ENCODE measurements at regions not wholly inside any gene's neighbourhood (a gene's known extent, or its start where the extent isn't known, plus 50 kb on each side); places are given as distances from the start of the nearest gene placed in this dataset.
"Not testable (repeated sequence)": the region's sequence is repeated elsewhere in the genome, so short reads cannot be mapped to it uniquely, and the experiment has no call there.

DNA sequence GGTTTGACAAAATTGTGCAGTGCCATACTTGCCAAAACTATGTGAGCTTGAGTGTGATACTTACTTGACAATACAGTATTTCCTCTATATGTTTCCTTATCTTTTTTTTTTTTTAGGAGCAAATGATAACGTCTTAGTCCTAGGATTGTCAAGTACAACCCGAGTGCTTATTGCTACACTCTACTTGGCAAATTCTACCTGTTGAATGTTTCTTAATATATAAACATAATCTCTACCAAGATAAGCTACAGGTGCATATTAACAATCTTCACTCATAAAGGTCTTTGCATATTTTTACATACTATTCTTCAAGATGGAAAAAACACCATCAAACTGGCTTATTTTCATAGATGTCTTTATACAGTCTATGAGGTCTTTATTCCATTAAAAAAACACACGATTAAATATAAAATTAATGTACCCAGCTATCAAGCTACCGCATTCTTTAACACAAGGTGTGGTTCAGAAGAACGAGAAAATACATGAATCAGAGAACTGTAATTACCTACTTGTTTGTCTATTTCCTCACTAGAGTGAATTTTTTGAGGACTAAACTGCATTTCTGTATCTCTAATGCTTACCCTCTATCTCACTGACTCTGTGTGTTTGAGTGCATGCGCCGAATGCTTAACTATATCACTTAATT is 76.1 kb upstream of the PDSS1 start:
- DNase-seq (ENCODE audit: low read depth), result no peak

DNA sequence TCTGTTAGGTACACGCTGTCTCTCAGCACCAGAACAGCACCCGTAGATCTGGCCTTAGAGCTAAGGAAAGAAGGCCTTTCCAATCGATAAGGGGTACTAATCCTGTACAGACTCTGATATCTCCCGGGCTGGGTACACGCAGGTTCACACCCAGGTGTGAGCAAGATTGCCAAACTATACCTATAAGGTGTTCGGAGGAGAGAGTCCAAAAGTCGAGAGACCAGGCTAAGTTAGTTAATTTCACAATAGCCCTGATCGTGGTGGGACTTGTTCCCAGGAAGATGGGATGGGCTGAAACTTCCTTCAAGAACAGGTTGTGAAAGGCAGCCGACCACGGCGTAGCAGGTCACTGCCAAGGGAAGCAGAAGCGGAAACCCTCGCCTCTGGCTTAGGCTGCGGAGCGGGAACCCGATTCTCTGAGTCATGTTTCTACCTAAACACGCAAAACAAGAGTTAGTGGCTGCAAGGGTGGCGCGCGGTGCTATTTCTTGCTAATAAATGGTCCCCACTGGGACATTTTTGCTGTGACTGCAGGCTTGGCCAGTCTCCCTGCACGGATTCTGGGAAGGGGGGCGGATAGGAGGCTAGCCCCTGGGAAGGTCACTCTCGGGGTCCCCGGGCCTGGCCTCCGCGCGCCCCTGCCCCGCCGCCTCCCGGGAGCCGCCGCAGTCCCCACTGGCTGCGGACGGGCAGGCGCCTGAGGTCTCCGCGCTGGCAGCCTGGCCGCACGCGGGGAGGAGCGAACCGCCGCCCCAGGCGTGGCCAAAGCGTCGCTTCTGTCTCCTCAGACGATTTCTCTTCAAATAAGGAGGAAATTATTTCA is 75.4 kb upstream of the PDSS1 start:
- DNase-seq (ENCODE audit: low read depth), result no peak

DNA sequence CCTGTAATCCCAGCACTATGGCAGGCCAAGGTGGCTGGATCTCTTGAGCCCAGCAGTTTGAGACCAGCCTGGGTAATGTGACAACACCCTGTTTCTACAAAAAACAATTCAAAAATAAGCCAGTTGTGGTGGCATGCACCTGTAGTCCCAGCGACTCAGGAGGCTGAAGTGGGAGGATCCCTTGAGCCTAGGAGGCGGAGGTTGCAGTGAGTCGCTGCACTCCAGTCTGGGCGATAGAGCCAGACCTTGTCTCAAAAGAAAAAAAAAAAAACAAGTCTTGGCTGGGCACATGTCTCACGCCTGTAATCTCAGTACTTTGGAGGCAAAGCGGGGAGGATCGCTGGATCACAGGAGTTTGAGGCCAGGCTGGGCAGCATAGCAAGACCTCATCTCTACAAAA is 74.6 kb upstream of the PDSS1 start:
- no peak for DNase-seq (ENCODE audit: low read depth)

DNA sequence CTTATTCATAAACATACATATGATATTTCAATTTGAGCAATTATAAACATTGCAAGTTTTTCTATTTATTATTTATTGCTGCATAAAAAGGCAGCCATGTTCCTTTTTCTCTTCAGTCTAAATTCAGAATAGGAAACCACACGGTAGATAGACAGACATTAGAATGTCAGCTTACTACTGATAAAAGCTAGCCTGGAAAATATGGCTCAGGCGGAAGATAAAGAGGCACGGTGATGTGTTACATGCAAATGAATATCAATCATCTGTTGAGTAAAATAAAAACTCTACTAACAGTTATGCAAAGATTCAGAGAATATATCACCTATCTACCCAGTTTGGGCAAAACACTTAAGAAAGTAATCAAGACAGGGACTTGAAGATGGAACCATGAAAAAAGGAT is 73.5 kb upstream of the PDSS1 start:
- no peak for DNase-seq (ENCODE audit: low read depth)

DNA sequence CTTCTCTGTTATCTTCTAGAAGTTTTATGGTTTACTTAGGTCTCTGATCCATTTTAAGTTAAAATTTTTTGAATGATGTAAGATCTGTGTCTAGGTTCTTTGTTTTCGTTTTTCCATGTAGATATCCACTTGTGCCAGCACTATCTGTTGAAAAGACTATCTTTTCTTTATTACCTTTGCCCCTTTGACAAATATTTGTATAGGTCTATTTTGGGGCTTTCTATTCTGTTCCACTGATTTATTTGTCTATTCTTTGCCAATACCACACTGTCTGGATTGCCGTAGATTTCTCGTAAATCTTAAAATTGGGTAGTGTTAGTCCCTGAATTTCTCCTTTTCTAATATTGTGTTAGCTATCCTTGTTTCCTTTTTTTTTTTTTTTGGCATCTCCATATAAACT is 71.4 kb upstream of the PDSS1 start:
- DNase-seq (ENCODE audit: low read depth), result no peak

DNA sequence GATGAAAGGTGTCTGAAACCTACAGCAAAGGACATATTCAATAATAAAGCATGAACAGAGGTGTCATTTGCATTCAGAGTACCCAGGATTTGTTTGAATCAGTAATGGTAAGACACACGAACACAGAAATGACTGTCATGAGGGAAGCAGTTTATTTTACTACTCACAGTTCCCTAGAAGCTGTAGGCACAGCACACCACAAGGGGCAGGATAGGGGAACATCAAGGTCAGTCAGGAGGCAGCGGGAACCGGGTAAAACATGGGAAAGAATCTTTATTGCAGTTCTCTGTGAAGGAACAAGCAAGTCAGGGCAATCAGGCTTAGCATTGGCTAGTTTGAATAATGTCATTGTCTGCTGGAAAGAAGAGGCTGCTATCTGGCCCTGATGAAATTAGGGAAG is 70.2 kb upstream of the PDSS1 start:
- DNase-seq (ENCODE audit: low read depth), result peak; percentile 4

DNA sequence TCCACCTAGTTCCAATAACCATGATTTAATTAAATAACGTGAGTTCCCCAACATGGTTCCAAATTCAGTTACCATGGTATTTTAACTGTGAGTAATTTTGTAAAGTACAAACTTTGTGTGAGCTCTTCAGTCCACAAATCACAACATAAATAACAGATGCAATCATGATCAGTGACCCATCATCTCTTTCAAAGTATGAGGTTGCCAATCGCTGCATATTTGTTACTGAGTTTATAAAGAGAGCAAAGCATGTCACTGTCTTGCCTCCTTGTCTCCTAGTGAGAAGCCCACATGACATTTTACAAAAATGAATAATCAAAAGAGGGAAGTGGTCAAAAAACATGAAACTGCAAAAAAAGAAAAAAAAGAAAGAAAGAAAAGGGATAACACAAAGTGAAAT is 69.1 kb upstream of the PDSS1 start:
- DNase-seq (ENCODE audit: low read depth), result no peak

DNA sequence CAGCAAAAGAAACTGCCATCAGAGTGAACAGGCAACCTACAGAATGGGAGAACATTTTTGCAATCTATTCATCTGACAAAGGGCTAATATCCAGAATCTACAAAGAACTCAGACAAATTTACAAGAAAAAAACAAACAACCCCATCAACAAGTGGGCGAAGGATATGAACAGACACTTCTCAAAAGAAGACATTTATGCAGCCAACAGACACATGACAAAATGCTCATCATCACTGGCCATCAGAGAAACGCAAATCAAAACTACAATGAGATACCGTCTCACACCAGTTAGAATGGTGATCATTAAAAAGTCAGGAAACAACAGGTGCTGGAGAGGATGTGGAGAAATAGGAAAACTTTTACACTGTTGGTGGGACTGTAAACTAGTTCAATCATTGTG is 65.3 kb upstream of the PDSS1 start:
- DNase-seq (ENCODE audit: low read depth), result not testable (repeated sequence)

DNA sequence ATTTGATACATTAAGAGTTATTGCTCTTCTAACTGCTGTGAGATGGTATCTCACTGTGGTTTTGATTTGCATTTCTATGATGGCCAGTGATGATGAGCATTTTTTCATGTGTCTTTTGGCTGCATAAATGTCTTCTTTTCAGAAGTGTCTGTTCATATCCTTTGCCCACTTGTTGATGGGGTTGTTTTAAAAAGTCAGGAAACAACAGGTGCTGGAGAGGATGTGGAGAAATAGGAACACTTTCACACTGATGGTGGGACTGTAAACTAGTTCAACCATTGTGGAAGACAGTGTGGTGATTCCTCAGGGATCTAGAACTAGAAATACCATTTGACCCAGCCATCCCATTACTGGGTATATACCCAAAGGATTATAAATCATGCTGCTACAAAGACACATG is 63.4 kb upstream of the PDSS1 start:
- not testable (repeated sequence) for DNase-seq (ENCODE audit: low read depth)

DNA sequence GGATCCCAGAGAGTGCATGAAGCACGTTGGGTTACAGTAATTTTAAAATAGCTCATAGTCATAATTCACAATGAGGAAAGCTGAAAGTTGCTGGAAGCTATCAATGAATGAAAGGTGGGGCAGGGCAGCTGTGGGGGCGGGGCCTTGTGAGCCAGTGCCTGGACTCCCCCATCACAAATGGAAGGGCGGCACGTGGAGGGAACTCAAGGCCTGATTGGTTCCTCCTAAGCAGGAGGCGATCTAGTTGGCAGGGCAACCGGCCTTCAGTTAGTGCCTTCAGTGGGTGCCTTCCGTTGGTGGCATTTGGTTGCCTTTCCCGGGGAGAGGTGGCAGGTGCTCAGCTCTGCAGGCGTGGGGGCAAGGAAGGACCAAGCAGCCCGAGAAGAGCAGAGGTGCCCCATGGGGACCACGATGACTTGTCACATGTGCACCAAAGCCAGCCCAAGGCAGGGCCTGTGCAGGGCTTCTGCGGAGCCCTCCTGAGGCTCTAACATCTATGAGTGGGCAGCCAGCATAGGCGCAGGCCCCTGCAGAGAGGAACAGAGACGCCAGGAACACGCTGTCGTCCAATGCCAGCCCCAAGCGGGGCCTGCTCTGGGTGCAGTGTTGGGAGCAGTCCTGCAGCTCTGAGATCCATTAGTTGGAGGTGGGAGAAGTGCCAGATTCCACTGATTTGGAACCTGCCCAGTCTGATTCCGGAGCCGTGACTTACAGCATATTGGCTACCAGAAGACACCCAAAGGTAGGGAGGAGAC is 59.8 kb upstream of the PDSS1 start:
- DNase-seq (ENCODE audit: low read depth), result no peak

DNA sequence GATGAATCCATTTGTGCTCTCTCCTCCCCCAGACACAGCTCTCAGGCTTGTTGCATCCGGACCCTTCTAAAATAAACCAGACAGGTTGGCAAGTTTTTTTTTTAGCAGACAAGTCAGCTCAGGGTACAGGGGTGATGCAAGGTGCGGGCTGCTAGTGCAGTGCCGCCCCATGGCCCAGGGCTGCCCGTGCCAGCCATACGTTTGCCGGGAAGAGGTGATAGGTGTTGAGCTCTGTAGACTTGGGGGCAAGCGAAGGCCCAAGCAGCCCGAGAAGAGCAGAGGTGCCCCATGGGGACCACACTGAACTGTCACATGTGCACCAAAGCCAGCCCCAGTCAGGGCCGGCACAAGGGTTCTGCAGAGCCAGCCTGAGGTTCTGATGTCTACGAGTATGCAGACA is 57.1 kb upstream of the PDSS1 start:
- DNase-seq (ENCODE audit: low read depth), result no peak

DNA sequence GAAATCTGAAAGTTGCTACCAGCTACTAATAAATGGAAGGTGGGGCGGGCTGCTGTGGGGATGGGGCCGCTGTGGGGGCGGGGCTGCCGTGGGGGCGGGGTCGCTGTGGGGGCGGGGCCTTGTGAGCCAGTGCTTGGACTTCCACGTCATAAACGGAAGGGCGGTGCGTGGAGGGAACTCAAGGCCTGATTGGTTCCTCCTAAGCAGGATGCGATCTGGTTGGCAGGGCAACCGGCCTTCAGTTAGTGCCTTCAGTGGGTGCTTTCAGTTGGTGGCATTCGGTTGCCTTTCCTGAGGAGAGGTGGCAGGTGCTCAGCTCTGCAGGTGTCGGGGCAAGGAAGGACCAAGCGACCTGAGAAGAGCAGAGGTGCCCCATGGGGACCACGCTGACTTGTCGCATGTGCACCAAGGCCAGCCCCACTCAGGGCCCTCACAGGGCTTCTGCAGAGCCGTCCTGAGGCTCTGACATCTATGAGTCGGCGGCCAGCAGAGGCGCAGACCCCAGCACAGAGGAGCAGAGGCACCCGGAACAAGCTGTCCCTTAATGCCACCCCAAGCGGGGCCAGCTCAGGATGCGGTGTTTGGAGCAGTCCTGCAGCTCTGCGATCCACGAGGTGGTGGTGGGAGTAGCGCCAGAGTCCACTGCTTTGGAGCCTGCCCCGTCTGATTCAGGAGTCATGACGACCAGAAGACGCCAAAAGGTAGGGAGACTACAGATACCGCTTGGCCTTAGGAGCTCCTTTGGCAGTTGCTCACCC is 54.4 kb upstream of the PDSS1 start:
- DNase-seq (ENCODE audit: low read depth), result no peak

DNA sequence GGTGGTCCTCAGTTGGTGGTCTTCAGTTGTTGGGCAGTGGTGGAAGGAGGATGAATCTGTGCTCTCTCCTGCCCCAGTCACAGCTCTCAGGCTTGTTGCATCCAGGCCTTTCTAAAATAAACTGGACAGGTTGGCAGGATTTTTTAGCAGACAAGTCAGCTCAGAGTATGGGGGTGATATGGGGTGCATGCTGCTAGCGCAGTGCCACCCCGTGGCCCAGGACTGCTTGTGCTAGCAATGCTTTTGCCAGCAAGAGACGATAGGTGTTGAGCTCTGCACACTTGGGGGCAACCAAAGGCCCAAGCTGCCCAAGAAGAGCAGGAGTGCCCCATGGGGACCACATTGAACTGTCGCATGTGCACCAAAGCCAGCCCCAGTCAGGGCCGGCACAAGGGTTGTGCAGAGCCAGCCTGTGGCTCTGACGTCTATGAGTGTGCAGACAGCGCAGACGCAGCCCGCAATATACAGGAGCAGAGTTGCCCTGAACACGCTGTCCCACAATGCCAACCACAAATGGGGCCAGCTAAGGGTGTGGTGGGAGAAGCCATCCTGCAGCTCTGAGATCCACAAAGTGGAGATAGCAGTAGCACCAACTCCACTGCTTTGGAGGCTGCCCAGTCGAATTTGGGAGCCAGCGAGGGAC is 49.8 kb upstream of the PDSS1 start:
- no peak for DNase-seq (ENCODE audit: low read depth)
